Neutrophil (primary cell): ENCODE measurements at regions not wholly inside any gene's neighbourhood (a gene's known extent, or its start where the extent isn't known, plus 50 kb on each side); places are given as distances from the start of the nearest gene placed in this dataset.

Experiments used
- H3K27ac ChIP-seq: fragments of 200-600 bp; sonication (generic); 2 replicates; pipeline ENCODE4 v1.5.1; 2016; ENCODE audit warnings: mild to moderate bottlenecking, moderate library complexity
- H3K27me3 ChIP-seq: fragments of 200-600 bp; sonication (generic); 2 replicates; pipeline ENCODE4 v1.6.0; 2016; ENCODE audit warnings: mild to moderate bottlenecking
- H3K36me3 ChIP-seq: fragments of 200-600 bp; sonication (generic); 2 replicates; pipeline ENCODE4 v1.5.1; 2017
- H3K4me1 ChIP-seq, 2 experiments: fragments of 200-600 bp in 1 of 2; sonication (generic) in 1 of 2; 1 replicate in 1 of 2; 2 replicates in 1 of 2; pipeline versions ENCODE4 v1.5.1 to v1.6.1; 2013 to 2016; ENCODE audit warnings: low read depth in 1 of 2, low read length in 1 of 2, mild to moderate bottlenecking in 1 of 2, moderate library complexity in 1 of 2; ENCODE audit not compliant: control insufficient read depth in 1 of 2, insufficient read depth in 1 of 2
- H3K4me3 ChIP-seq, 2 experiments: fragments of 200-600 bp in 1 of 2; sonication (generic) in 1 of 2; 1 replicate in 1 of 2; 2 replicates in 1 of 2; pipeline ENCODE4 v1.5.1; 2013 to 2016; ENCODE audit warnings: low read depth in 1 of 2, low read length in 1 of 2, mild to moderate bottlenecking in 1 of 2, moderate library complexity in 1 of 2
- H3K9me3 ChIP-seq: fragments of 200-600 bp; sonication (generic); 2 replicates; pipeline ENCODE4 v1.5.1; 2016
- CTCF ChIP-seq: fragments of 200-600 bp; sonication (generic); IDR thresholded peaks from 2 replicates; pipeline ENCODE4 v1.5.1; 2016; ENCODE audit warnings: antibody characterized with exemption

GRCh38 chr5:86864051-86864450 lies 246.3 kb downstream of the COX7C start:
- Histone ChIP-seq H3K27ac (no peak overlapping the region), H3K4me1 (no peaks in the 10 kb centered on the region), H3K4me3 (no peak overlapping the region), H3K36me3 (no peaks in the 10 kb centered on the region), H3K27me3 (no peaks in the 10 kb centered on the region), H3K9me3 (no peaks in the 10 kb centered on the region)
- no peak for TF ChIP-seq CTCF

GRCh38 chr5:86865256-86865785 lies 247.6 kb downstream of the COX7C start:
- no peaks in the 10 kb centered on the region for H3K36me3 ChIP-seq
- H3K4me1 ChIP-seq: no peaks in the 10 kb centered on the region
- TF ChIP-seq CTCF: no peak
- H3K27me3 ChIP-seq: no peaks in the 10 kb centered on the region
- no peak overlapping the region for H3K4me3 ChIP-seq
- no peak overlapping the region for H3K27ac ChIP-seq
- H3K9me3 ChIP-seq: no peaks in the 10 kb centered on the region

- TF ChIP-seq CTCF: no peak
- no peaks in the 10 kb centered on the region for H3K4me1 ChIP-seq
These were observed 248.3 kb downstream of the COX7C start for GRCh38 chr5:86866036-86866435.

GRCh38 chr5:86869268-86869667 lies 251.5 kb downstream of the COX7C start:
- no peak for TF ChIP-seq CTCF
- Histone ChIP-seq H3K4me3 (no peak overlapping the region), H3K27ac (no peak overlapping the region), H3K4me1 (no peaks in the 10 kb centered on the region), H3K9me3 (no peaks in the 10 kb centered on the region), H3K27me3 (no peaks in the 10 kb centered on the region), H3K36me3 (no peaks in the 10 kb centered on the region)

More at GRCh38 chr5:86866036-86866435, 248.3 kb downstream of the COX7C start:
- H3K27ac ChIP-seq: no peak overlapping the region
- H3K36me3 ChIP-seq: no peaks in the 10 kb centered on the region
- H3K9me3 ChIP-seq: no peaks in the 10 kb centered on the region
- no peak overlapping the region for H3K4me3 ChIP-seq
- no peaks in the 10 kb centered on the region for H3K27me3 ChIP-seq

GRCh38 chr5:86875539-86875938 lies 257.8 kb downstream of the COX7C start:
- Histone ChIP-seq H3K36me3 (no peaks in the 10 kb centered on the region), H3K27me3 (peaks cover 3% of the 10 kb centered on the region), H3K27ac (no peak overlapping the region), H3K4me1 (no peaks in the 10 kb centered on the region), H3K4me3 (no peak overlapping the region), H3K9me3 (no peaks in the 10 kb centered on the region)
- no peak for TF ChIP-seq CTCF

- Histone ChIP-seq H3K9me3 (no peaks in the 10 kb centered on the region), H3K27ac (no peak overlapping the region), H3K4me1 (no peaks in the 10 kb centered on the region), H3K36me3 (no peaks in the 10 kb centered on the region), H3K27me3 (peaks cover 3% of the 10 kb centered on the region), H3K4me3 (no peak overlapping the region)
- no peak for TF ChIP-seq CTCF
These were observed 260.5 kb downstream of the COX7C start for GRCh38 chr5:86878250-86878649.
